22Rv1 (cell line): ENCODE measurements at regions not wholly inside any gene's neighbourhood (a gene's known extent, or its start where the extent isn't known, plus 50 kb on each side); places are given as distances from the start of the nearest gene placed in this dataset.

Experiments
- ZFX ChIP-seq: fragments of 450-650 bp; IDR thresholded peaks from 2 replicates; pipeline ENCODE4 v1.6.1; 2017; ENCODE audit warnings: antibody characterized with exemption, borderline replicate concordance
- TF ChIP-seq, protein P1 (sequence below): fragments of 450-650 bp; IDR thresholded peaks from 2 replicates; pipeline ENCODE4 v1.5.1; 2017; ENCODE audit warnings: mild to moderate bottlenecking

DNA sequence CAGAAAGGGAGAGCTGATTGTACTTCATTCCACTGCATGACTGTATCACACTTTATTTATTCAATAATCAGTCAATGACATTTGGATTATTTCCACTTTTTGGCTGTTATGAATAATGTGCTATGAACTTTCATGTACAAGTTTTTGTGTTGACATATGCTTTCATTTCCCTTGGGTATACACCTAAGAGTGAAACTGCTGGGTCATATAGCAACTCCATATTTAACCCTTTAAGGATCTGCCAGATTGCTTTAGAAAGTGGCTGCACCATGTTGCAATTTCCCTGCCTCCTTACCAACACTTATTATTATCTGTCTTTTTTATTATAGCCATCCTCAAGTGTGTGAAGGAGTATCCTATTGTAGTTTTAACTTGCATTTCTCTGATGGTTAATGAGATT lies 108.8 kb upstream of the KCNK1 start:
- TF ChIP-seq, protein P1, sequence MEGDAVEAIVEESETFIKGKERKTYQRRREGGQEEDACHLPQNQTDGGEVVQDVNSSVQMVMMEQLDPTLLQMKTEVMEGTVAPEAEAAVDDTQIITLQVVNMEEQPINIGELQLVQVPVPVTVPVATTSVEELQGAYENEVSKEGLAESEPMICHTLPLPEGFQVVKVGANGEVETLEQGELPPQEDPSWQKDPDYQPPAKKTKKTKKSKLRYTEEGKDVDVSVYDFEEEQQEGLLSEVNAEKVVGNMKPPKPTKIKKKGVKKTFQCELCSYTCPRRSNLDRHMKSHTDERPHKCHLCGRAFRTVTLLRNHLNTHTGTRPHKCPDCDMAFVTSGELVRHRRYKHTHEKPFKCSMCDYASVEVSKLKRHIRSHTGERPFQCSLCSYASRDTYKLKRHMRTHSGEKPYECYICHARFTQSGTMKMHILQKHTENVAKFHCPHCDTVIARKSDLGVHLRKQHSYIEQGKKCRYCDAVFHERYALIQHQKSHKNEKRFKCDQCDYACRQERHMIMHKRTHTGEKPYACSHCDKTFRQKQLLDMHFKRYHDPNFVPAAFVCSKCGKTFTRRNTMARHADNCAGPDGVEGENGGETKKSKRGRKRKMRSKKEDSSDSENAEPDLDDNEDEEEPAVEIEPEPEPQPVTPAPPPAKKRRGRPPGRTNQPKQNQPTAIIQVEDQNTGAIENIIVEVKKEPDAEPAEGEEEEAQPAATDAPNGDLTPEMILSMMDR = no peak
- TF ChIP-seq ZFX = no peak
